ENCODE measurements at regions not wholly inside any gene's neighbourhood (a gene's known extent, or its start where the extent isn't known, plus 50 kb on each side); places are given as distances from the start of the nearest gene placed in this dataset.

DNA sequence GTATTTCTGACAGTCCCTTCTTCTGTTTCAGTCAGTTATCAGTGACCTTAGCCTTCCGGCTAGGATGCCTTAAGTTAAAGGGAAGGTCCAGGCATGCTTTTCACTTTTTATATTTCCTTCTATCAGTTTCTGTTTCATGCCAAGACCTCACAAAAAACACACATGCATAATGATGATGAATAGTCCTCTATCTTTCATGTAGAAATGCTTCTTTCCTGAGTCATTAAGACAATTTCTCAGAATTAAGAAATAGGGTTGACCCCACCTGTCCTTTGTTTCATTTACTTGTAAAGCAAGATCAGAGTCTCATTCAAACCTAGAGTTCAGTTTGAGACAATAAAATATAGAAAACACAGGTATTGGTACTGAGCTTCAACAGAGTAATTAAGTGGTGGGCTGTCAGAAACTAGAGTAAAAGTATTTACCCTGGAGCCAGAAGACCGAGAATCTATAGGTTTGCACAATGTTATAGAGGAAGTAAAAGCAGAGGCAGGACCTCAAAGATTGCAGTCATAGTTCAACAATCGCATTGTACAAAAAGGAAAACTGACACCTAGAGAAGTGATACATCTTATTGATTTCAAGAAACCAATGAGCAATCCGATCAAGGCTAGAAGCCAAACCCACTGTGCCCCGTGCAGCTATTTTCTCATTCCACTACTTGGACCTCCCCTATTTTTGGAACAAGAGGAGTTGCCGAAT is 118.7 kb upstream of the PUM3 start:
- TF ChIP-seq, protein P1, sequence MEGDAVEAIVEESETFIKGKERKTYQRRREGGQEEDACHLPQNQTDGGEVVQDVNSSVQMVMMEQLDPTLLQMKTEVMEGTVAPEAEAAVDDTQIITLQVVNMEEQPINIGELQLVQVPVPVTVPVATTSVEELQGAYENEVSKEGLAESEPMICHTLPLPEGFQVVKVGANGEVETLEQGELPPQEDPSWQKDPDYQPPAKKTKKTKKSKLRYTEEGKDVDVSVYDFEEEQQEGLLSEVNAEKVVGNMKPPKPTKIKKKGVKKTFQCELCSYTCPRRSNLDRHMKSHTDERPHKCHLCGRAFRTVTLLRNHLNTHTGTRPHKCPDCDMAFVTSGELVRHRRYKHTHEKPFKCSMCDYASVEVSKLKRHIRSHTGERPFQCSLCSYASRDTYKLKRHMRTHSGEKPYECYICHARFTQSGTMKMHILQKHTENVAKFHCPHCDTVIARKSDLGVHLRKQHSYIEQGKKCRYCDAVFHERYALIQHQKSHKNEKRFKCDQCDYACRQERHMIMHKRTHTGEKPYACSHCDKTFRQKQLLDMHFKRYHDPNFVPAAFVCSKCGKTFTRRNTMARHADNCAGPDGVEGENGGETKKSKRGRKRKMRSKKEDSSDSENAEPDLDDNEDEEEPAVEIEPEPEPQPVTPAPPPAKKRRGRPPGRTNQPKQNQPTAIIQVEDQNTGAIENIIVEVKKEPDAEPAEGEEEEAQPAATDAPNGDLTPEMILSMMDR (IDR thresholded peaks at IDR 0.05), result no peak
- TF ChIP-seq POLR2AphosphoS5 (IDR thresholded peaks at IDR 0.05; ENCODE audit: insufficient read depth in 1 of 2, low read depth in 1 of 2), result no peak
- TF ChIP-seq POLR2A (IDR thresholded peaks at IDR 0.05), result no peak
- no peaks in the 10 kb centered on the region for H3K9me3 ChIP-seq
- H3K27me3 ChIP-seq, result no peaks in the 10 kb centered on the region
- no peak for DNase-seq (ENCODE audit: extremely low spot score in 2 of 2)
- no peaks in the 10 kb centered on the region for H3K4me1 ChIP-seq
- no peak overlapping the region for H3K4me3 ChIP-seq
- no peak overlapping the region for H3K27ac ChIP-seq
- intact Hi-C loops (cut with DNase I), result no loop called here
- H3K36me3 ChIP-seq, result no peaks in the 10 kb centered on the region

DNA sequence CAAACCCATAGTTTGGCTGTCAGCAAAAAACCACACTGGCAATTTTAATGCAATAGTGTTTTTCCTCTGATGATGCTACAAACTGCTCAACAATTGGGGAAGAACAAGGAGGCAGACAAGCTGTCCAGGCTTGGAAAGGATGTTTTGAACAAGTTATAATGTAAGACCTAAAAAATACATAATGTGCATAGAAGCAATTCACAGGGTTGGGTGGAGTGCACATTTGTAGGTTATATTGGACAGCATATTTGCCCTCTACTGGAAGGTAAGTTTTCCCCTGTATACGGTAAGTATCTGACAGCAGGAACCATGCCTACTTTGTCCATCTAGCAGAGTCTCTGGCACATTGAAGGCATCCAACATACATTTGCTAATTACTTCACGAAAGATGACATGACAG is 114.3 kb upstream of the PUM3 start:
- no peak for DNase-seq (ENCODE audit: extremely low spot score in 2 of 2)
- H3K27me3 ChIP-seq, result no peaks in the 10 kb centered on the region

DNA sequence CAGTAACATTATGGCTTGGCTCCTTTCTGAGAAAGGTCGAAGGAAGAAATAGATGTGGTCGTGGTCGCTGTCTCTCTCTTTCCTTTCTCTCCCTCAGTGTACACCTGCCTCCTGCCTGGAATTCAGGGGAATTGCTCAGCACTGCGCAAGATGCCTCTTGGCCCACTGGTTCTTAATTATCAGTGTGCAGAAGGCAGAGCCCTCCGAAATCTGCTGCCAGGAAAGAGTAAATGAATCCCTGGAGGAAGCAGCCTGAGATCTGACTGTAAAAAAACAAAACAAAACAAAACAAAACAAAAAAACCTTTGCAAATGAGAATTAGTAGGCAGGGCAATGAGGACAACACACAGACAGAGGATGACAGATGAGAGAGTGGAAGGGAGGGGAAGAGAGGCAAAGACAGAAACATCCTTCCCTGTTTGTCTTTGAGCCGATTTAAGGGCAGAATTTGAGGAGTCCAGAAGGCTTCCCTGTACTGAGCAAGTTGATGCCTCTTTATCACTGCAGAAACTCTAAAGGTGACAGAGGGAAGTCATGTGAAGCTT is 113.8 kb upstream of the PUM3 start:
- Histone ChIP-seq H3K27ac (no peak overlapping the region), H3K36me3 (no peaks in the 10 kb centered on the region), H3K4me3 (no peak overlapping the region), H3K27me3 (no peaks in the 10 kb centered on the region), H3K9me3 (no peaks in the 10 kb centered on the region), H3K4me1 (no peaks in the 10 kb centered on the region)
- TF ChIP-seq POLR2A (IDR thresholded peaks at IDR 0.05), result no peak
- no peak for TF ChIP-seq POLR2AphosphoS5 (IDR thresholded peaks at IDR 0.05; ENCODE audit: insufficient read depth in 1 of 2, low read depth in 1 of 2)
- TF ChIP-seq, protein P1 (IDR thresholded peaks at IDR 0.05), result no peak
- no peak for DNase-seq (ENCODE audit: extremely low spot score in 2 of 2)
- intact Hi-C loops (cut with DNase I), result no loop called here

More for the DNA sequence above, 114.3 kb upstream of the PUM3 start:
- Histone ChIP-seq H3K27ac (no peak overlapping the region), H3K4me1 (no peaks in the 10 kb centered on the region), H3K4me3 (no peak overlapping the region), H3K9me3 (no peaks in the 10 kb centered on the region), H3K36me3 (no peaks in the 10 kb centered on the region)
- TF ChIP-seq POLR2AphosphoS5 (IDR thresholded peaks at IDR 0.05; ENCODE audit: insufficient read depth in 1 of 2, low read depth in 1 of 2), result no peak
- TF ChIP-seq, protein P1 (IDR thresholded peaks at IDR 0.05), result no peak
- no peak for TF ChIP-seq POLR2A (IDR thresholded peaks at IDR 0.05)
- intact Hi-C loops (cut with DNase I), result no loop called here

DNA sequence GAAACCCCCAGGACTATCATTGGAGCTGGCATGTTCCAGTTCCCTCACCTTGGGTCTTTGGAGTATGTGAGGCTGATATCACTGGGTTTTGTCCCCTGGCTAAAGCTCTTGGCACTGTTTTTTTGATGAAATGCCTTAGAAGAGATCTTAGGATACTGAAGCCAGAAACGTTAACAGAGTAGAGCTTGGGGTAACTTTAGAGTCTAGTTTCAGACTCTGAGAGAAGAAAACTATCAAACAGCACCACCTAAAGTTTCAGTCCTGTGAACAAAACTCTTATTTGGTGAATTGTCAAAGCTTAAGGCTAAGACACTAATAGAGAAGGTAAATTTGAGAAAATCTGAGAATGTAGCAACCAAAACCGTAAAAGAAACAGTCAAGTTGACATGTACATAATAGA is 111.7 kb upstream of the PUM3 start:
- no peak for DNase-seq (ENCODE audit: extremely low spot score in 2 of 2)
- no peak for TF ChIP-seq POLR2AphosphoS5 (IDR thresholded peaks at IDR 0.05; ENCODE audit: insufficient read depth in 1 of 2, low read depth in 1 of 2)
- TF ChIP-seq, protein P1 (IDR thresholded peaks at IDR 0.05), result no peak
- TF ChIP-seq POLR2A (IDR thresholded peaks at IDR 0.05), result no peak
- Histone ChIP-seq H3K36me3 (no peaks in the 10 kb centered on the region), H3K27me3 (no peaks in the 10 kb centered on the region), H3K27ac (no peak overlapping the region), H3K4me1 (no peaks in the 10 kb centered on the region), H3K9me3 (no peaks in the 10 kb centered on the region), H3K4me3 (no peak overlapping the region)
- intact Hi-C loops (cut with DNase I), result no loop called here

DNA sequence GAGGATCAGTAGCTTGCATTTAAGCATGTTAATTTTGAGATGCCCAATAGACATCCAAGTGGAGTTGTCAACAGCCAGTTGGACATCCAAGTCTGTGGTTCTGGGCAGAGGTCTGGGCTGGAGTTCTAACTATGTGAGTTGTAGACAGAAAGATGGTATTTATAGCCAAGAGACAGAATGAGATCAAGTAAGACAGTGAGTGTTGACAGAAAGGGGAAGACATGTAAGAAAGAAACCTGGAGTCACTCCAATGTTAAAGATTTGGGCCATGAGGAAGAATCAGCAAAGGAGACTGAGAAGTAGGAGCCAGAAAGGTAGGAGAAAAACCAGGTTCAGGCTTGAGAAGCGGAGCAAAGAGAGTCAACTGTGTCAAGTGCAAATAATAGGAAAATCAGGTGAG is 95.5 kb upstream of the PUM3 start:
- intact Hi-C loops (cut with DNase I), result no loop called here
- DNase-seq (ENCODE audit: extremely low spot score in 2 of 2), result no peak
- no peaks in the 10 kb centered on the region for H3K27me3 ChIP-seq
- H3K4me1 ChIP-seq, result no peaks in the 10 kb centered on the region
- no peak overlapping the region for H3K4me3 ChIP-seq
- H3K27ac ChIP-seq, result no peak overlapping the region
- no peak for TF ChIP-seq POLR2A (IDR thresholded peaks at IDR 0.05)
- TF ChIP-seq, protein P1 (IDR thresholded peaks at IDR 0.05), result no peak
- no peak for TF ChIP-seq POLR2AphosphoS5 (IDR thresholded peaks at IDR 0.05; ENCODE audit: insufficient read depth in 1 of 2, low read depth in 1 of 2)
- H3K36me3 ChIP-seq, result no peaks in the 10 kb centered on the region
- H3K9me3 ChIP-seq, result no peaks in the 10 kb centered on the region

Data from vagina (tissue), 2 donors.